Fibroblast of villous mesenchyme (primary cell): ENCODE measurements at regions not wholly inside any gene's neighbourhood (a gene's known extent, or its start where the extent isn't known, plus 50 kb on each side); places are given as distances from the start of the nearest gene placed in this dataset.
"Not testable (repeated sequence)": the region's sequence is repeated elsewhere in the genome, so short reads cannot be mapped to it uniquely, and the experiment has no call there.

Source experiments
- DNase-seq: peaks from one replicate; pipeline ENCODE4 v3.0.0-alpha.2; 2010; ENCODE audit warnings: low read depth
- H3K4me3 ChIP-seq: 2 replicates; pipeline ENCODE4 v1.5.1; 2011; ENCODE audit warnings: low read depth, mild to moderate bottlenecking, low read length
- CTCF ChIP-seq: IDR thresholded peaks from 2 replicates; pipeline ENCODE4 v1.5.1; 2012; ENCODE audit warnings: low read depth, mild to moderate bottlenecking, low read length; ENCODE audit not compliant: insufficient read depth

- no peak overlapping the region for H3K4me3 ChIP-seq
- no peak for TF ChIP-seq CTCF
- DNase-seq = no peak
Observed at GRCh38 chr6:155641603-155642002, 186.0 kb upstream of the NOX3 start.

- no peak overlapping the region for H3K4me3 ChIP-seq
- no peak for DNase-seq
- TF ChIP-seq CTCF = no peak
Observed at GRCh38 chr6:155638200-155638599, 182.6 kb upstream of the NOX3 start.

- no peak for DNase-seq
- no peak overlapping the region for H3K4me3 ChIP-seq
- TF ChIP-seq CTCF = no peak
Observed at GRCh38 chr6:155635416-155635815, 179.8 kb upstream of the NOX3 start.

GRCh38 chr6:155630085-155630484 is 174.4 kb upstream of the NOX3 start:
- no peak for TF ChIP-seq CTCF
- DNase-seq = no peak
- H3K4me3 ChIP-seq = no peak overlapping the region

DNA sequence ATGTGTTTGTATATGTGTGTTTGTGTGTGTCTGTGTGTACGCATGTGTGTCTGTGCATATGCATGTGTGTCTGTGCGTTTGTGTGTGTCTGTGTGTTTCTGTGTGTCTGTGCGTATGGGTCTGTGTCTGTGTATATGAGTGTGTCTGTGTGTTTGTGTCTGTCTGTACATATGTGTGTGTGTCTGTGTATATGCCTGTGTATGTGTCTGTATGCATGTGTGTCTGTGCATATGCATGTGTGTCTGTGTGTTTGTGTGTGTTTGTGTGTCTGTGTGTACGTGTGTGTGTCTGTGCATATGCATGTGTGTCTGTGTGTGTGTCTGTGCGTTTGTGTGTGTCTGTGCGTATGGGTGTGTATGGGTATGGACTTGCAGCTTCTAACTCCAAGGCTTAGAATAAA is 174.0 kb upstream of the NOX3 start:
- no peak overlapping the region for H3K4me3 ChIP-seq
- no peak for TF ChIP-seq CTCF
- no peak for DNase-seq

- no peak for DNase-seq
- no peak for TF ChIP-seq CTCF
- H3K4me3 ChIP-seq = no peak overlapping the region
Observed at GRCh38 chr6:155628306-155628705, 172.7 kb upstream of the NOX3 start.

- not testable (repeated sequence) for DNase-seq, H3K4me3 ChIP-seq
Observed at GRCh38 chr6:155627722-155628212, 172.1 kb upstream of the NOX3 start.
